ENCODE measurements at regions not wholly inside any gene's neighbourhood (a gene's known extent, or its start where the extent isn't known, plus 50 kb on each side); places are given as distances from the start of the nearest gene placed in this dataset.

GRCh38 chr2:53342248-53342647 is 425.4 kb upstream of the CHAC2 start:
- no peak for TF ChIP-seq POLR2AphosphoS5 (IDR thresholded peaks at IDR 0.05)
- TF ChIP-seq, protein P1, sequence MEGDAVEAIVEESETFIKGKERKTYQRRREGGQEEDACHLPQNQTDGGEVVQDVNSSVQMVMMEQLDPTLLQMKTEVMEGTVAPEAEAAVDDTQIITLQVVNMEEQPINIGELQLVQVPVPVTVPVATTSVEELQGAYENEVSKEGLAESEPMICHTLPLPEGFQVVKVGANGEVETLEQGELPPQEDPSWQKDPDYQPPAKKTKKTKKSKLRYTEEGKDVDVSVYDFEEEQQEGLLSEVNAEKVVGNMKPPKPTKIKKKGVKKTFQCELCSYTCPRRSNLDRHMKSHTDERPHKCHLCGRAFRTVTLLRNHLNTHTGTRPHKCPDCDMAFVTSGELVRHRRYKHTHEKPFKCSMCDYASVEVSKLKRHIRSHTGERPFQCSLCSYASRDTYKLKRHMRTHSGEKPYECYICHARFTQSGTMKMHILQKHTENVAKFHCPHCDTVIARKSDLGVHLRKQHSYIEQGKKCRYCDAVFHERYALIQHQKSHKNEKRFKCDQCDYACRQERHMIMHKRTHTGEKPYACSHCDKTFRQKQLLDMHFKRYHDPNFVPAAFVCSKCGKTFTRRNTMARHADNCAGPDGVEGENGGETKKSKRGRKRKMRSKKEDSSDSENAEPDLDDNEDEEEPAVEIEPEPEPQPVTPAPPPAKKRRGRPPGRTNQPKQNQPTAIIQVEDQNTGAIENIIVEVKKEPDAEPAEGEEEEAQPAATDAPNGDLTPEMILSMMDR (IDR thresholded peaks at IDR 0.05): no peak

Measured in suprapubic skin (tissue), 3 donors.